Activated effector memory CD4-positive, alpha-beta T cell treated with Interleukin-2 at 50 U/mL for 16 hours (primary cell): ENCODE measurements at regions not wholly inside any gene's neighbourhood (a gene's known extent, or its start where the extent isn't known, plus 50 kb on each side); places are given as distances from the start of the nearest gene placed in this dataset.
"Not testable (repeated sequence)": the region's sequence is repeated elsewhere in the genome, so short reads cannot be mapped to it uniquely, and the experiment has no call there.

Experiments
- DNase-seq: peaks from one replicate; pipeline ENCODE4 v3.0.0-alpha.2; 2020

- no peak for DNase-seq
Observed at GRCh38 chr12:127984386-127985055, 282.4 kb upstream of the TMEM132C start.

DNA sequence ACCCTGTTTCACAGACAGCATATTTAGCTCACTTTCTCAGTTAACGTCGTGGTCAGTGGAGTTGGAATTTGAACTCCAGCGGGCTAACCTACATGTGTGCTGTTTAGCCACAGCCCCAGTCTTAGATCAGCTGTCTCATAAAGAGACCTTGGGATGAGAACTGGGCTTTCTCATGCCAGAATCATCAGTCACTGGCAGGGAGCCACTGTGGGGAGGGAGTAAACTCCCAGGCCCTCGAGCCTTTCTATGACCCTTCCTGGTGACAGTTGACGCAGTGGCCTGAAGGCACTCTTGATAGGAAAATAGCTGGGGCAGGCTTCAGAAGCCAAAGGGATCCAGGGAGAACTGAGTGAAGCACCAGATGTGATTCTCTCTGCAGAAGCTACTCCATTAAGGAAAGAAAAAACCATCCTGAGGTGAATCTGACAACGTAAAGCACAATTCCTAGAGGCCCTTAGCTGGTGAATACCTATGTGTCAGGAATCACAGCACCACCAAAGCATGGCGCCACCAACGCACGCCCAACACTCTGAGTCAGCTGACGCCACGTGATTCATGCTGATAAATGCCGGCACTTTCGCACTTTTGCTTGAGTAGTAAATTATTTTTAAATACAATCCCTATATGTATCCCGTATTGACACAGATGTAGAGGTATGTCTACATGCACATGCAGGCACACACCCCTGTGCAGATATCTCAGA is 279.6 kb upstream of the TMEM132C start:
- DNase-seq = no peak

GRCh38 chr12:127991485-127991884 is 275.5 kb upstream of the TMEM132C start:
- DNase-seq = no peak

GRCh38 chr12:127998988-127999387 is 268.0 kb upstream of the TMEM132C start:
- no peak for DNase-seq

GRCh38 chr12:128004383-128004938 is 262.5 kb upstream of the TMEM132C start:
- DNase-seq = no peak

- no peak for DNase-seq
Observed at GRCh38 chr12:128007250-128007649, 259.7 kb upstream of the TMEM132C start.

- no peak for DNase-seq
Observed at GRCh38 chr12:128008341-128008740, 258.6 kb upstream of the TMEM132C start.

DNA sequence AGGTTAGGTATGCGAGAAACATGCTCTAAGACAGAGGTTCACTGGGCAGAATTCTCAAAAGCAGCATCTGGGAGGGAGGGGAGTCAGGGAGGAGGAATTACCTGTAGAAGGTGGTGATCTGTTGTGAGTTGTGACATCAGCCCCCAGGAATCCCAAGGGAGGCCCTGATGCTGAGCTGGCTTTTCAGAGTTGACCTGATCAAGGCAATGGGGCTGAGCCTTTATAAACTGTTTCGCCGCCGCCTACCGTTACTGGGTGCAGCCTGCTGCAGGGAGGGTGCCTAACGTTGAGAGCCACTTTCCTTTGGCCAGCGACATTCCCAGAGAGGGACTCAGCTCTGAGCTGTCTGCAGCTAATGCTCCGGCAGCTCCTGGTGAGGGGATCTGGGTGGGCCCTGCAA is 257.9 kb upstream of the TMEM132C start:
- no peak for DNase-seq

DNA sequence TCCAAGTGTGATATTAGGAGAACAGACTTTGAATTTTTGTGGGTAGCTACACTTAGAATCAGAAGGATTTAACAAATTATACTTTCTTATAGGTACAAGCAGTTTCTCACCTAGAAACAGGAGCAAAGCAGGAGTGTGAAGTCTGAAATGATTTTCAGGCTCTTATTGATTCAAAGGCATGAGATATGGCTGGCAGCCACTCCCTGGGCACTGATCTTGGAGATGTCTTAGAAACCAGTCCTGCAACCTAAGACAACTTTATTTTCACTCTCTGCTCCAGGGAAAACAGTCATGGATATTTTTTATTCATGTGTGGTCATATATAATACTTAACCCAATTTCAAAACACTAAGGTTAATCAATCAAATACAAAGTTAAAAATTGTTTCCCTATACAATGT is 254.9 kb upstream of the TMEM132C start:
- DNase-seq = no peak

DNA sequence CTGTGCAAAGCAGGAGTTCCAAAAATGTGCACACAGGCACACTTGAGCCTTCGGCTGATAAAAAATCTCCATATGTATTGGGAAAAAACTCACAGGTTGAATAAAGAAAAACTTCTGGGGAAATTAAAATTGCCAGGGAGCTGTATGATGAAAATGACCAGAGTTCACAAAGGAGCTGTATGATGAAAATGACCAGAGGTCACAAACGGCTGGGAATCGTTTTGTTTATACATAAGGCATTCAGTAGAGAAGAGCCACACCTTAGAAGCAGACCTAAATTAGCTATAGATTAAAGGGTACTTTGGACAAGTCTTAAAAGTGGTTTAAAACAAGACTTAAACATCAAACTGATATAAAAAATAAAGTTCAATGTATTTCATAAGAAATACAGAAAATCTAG is 251.7 kb upstream of the TMEM132C start:
- no peak for DNase-seq

- no peak for DNase-seq
Observed at GRCh38 chr12:128018067-128018466, 248.9 kb upstream of the TMEM132C start.

GRCh38 chr12:128019996-128020544 is 246.9 kb upstream of the TMEM132C start:
- no peak for DNase-seq

DNA sequence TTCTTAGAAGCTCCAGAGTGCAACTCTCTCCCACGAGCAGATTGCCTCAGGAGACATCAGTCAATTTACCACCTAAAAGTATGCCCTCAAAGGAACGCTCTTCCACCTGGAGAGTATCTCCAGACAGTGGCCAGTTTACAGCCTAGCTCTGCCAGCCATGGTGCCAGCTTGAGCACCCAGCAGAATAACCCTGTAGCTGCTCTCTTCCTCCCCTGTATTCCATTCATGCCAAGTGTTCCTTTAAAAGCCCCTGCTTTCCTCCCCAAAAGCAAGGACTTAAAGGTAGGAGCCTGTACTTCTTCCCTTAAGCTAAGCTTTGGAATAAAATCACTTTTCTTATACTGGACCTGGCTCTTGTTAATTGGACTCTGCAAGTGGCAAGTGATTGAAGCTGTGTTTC is 245.4 kb upstream of the TMEM132C start:
- no peak for DNase-seq

GRCh38 chr12:128025589-128026245 is 241.3 kb upstream of the TMEM132C start:
- DNase-seq = no peak

DNA sequence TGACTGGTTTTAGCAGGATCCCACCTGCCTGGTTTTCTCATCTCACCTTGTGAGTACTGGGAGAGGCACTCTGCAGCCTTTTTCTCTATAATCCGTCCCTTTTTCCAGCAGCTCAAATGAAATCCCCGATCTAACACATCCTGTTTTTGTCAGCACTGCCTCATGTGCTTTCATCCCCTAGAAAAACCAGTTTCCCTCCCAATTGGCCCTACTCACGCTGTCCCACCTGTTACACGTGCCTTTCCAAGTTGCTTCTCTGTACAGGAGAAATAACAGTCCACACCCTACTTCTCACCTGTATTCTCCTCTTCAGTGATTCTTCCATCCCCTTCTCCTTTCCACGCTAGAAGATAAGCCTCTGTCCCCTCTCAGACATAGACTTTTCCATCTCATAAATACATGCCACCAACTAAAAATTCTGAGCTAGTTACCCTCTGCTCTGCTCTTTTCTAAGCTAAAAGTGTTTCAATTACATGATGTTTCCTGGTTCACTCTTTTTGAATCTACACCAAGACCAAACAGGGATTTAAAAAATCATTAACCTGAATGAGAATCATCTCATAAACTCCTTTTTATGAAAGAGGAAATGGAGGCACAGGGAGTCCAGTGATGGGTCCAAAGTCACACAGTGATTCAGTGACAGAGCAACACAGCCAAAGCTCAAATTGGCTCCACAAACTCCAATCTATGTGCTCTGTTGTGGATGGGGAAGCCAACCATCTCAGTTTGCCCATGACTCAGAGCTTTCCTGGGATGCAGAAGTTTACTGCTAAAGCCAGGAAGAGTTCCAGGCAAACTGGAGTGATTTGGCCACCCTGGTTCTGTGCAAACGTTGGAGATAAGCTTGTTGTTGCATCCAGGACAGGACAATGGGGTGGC is 240.0 kb upstream of the TMEM132C start:
- no peak for DNase-seq

GRCh38 chr12:128033473-128033872 is 233.5 kb upstream of the TMEM132C start:
- no peak for DNase-seq

- DNase-seq = no peak
Observed at GRCh38 chr12:128040971-128041370, 226.0 kb upstream of the TMEM132C start.

DNA sequence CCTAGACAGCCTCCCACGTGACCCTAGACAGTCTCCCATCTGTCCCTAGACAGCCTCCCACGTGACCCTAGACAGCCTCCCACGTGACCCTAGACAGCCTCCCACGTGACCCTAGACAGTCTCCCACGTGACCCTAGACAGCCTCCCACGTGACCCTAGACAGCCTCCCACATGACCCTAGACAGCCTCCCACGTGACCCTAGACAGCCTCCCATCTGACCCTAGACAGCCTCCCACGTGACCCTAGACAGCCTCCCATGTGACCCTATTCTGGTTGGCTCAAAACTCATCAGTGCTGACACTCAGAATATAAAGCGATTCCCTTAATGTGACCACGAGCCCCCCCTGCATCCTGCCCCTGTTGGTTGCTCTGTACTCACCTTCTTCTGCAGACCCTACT is 224.7 kb upstream of the TMEM132C start:
- not testable (repeated sequence) for DNase-seq

- no peak for DNase-seq
Observed at GRCh38 chr12:128042825-128043224, 224.1 kb upstream of the TMEM132C start.

- DNase-seq = no peak
Observed at GRCh38 chr12:128043317-128043716, 223.7 kb upstream of the TMEM132C start.

DNA sequence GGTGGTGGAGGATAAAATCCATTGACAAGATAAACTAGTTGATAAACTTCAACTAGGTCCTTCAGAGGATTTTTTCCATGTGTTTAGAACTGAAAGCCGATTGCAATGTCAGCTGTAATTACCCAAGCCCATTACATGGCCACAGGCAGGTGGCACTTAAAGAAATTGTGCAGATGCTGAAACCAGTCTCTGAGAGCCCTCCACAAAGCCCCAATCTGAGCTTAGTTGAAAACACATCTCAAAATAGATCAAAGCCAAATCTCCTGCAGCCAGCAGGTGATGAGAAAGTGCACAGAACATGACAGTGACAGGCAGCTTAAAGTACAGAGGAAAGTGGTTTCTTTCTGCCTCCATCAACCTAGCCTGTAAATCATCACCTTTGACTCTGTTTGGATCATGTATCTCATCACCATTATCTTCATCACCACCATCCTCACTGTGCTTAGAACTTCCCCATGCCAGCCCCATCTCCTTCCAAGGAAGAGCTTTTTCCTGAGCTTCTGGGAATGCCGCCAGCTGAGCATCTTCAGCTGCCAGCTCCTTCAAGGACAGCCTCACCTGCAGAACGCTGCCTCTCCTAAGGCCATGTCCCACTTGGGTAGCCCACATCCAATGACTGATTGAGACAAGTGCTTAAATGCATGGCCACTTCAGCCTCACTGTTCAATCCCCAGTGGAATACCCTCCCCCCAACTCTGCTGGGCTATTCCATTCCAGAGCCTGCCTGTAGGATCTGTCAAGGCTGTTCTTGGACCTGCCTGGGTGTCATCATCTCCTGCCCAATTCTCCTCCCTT is 219.5 kb upstream of the TMEM132C start:
- no peak for DNase-seq

GRCh38 chr12:128052331-128052730 is 214.6 kb upstream of the TMEM132C start:
- DNase-seq = no peak
